ENCODE measurements at regions not wholly inside any gene's neighbourhood (a gene's known extent, or its start where the extent isn't known, plus 50 kb on each side); places are given as distances from the start of the nearest gene placed in this dataset.
"Not testable (repeated sequence)": the region's sequence is repeated elsewhere in the genome, so short reads cannot be mapped to it uniquely, and the experiment has no call there.

DNA sequence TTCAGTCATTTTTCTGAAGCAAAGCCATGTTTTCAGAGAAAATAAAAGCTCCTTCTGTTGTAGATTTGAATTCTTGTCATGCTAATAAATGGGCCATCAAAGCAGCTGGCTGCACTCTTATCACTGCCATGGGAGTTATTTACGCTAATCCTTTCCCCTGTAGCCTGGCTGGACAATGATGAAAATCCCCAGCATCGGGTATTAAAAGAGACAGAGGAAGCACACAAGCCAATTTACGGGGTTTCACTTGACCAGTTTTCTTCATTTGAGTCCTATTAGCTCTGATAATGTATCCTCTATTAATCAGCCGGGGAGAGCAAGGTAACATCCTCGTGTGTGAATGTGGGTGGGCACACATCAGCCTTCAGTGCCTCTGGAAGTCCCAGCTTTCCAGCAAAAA lies 470.2 kb upstream of the API5 start:
- TF ChIP-seq, protein P1, sequence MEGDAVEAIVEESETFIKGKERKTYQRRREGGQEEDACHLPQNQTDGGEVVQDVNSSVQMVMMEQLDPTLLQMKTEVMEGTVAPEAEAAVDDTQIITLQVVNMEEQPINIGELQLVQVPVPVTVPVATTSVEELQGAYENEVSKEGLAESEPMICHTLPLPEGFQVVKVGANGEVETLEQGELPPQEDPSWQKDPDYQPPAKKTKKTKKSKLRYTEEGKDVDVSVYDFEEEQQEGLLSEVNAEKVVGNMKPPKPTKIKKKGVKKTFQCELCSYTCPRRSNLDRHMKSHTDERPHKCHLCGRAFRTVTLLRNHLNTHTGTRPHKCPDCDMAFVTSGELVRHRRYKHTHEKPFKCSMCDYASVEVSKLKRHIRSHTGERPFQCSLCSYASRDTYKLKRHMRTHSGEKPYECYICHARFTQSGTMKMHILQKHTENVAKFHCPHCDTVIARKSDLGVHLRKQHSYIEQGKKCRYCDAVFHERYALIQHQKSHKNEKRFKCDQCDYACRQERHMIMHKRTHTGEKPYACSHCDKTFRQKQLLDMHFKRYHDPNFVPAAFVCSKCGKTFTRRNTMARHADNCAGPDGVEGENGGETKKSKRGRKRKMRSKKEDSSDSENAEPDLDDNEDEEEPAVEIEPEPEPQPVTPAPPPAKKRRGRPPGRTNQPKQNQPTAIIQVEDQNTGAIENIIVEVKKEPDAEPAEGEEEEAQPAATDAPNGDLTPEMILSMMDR (IDR thresholded peaks at IDR 0.05; ENCODE audit: borderline replicate concordance, extremely low read depth, low read length, poor library complexity, severe bottlenecking) = no peak
- no peak for TF ChIP-seq EZH2 (IDR thresholded peaks at IDR 0.05; ENCODE audit: borderline replicate concordance, low read depth, low read length, severe bottlenecking)
- H3K27ac ChIP-seq (ENCODE audit: low read length) = no peak overlapping the region
- H2AFZ ChIP-seq (ENCODE audit: low read depth, low read length) = no peak overlapping the region
- ATAC-seq (ENCODE audit: insufficient read depth, low read depth) (no peak), DNase-seq (no peak)
- H4K20me1 ChIP-seq (ENCODE audit: insufficient read depth, low read length) = no peaks in the 10 kb centered on the region
- H3K36me3 ChIP-seq (ENCODE audit: insufficient read depth, low read length) = no peaks in the 10 kb centered on the region
- H3K27me3 ChIP-seq (ENCODE audit: insufficient read depth, low read length, poor library complexity) = no peaks in the 10 kb centered on the region
- H3K79me2 ChIP-seq (ENCODE audit: insufficient read depth, low read length) = no peaks in the 10 kb centered on the region
- H3K4me2 ChIP-seq (ENCODE audit: insufficient read depth, low read length) = no peak overlapping the region
- H3K9me3 ChIP-seq (ENCODE audit: insufficient read depth, low read length, severe bottlenecking) = no peaks in the 10 kb centered on the region
- no peaks in the 10 kb centered on the region for H3K4me1 ChIP-seq (ENCODE audit: insufficient read depth, low read length)
- H3K4me3 ChIP-seq (ENCODE audit: low read depth in 1 of 2, low read length in 2 of 2) = no peak overlapping the region
- H3K9ac ChIP-seq (ENCODE audit: low read depth, low read length) = no peak overlapping the region

DNA sequence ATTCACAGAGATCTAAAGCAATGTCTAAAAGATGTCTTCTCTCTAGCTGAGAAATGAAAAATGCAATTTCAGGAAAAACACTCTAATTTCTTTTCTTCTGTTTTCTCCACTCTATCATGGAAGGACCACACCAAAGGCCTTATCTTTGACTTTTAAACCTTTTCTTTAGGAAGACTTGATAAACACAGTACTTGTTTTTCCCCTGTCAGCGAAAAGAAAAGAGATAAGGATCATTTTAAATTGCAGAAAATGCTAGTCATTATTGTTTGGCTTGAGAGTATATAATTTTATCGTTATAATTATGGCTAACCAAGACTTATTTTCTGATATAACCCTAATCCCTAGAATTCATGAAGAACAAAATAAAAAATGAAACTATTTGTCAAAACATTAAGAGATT lies 462.4 kb upstream of the API5 start:
- Histone ChIP-seq H3K4me3 (ENCODE audit: low read depth in 1 of 2, low read length in 2 of 2) (no peak overlapping the region), H3K27me3 (ENCODE audit: insufficient read depth, low read length, poor library complexity) (no peaks in the 10 kb centered on the region), H3K36me3 (ENCODE audit: insufficient read depth, low read length) (no peaks in the 10 kb centered on the region), H3K27ac (ENCODE audit: low read length) (no peak overlapping the region), H4K20me1 (ENCODE audit: insufficient read depth, low read length) (no peaks in the 10 kb centered on the region), H2AFZ (ENCODE audit: low read depth, low read length) (no peak overlapping the region), H3K79me2 (ENCODE audit: insufficient read depth, low read length) (no peaks in the 10 kb centered on the region), H3K9me3 (ENCODE audit: insufficient read depth, low read length, severe bottlenecking) (no peaks in the 10 kb centered on the region), H3K4me1 (ENCODE audit: insufficient read depth, low read length) (no peaks in the 10 kb centered on the region), H3K9ac (ENCODE audit: low read depth, low read length) (no peak overlapping the region), H3K4me2 (ENCODE audit: insufficient read depth, low read length) (no peak overlapping the region)
- ATAC-seq (ENCODE audit: insufficient read depth, low read depth) (no peak), DNase-seq (no peak)
- TF ChIP-seq EZH2 (IDR thresholded peaks at IDR 0.05; ENCODE audit: borderline replicate concordance, low read depth, low read length, severe bottlenecking) = no peak
- TF ChIP-seq, protein P1 (IDR thresholded peaks at IDR 0.05; ENCODE audit: borderline replicate concordance, extremely low read depth, low read length, poor library complexity, severe bottlenecking) = no peak

- no peak overlapping the region for H3K4me3 ChIP-seq (ENCODE audit: low read depth in 1 of 2, low read length in 2 of 2)
- no peaks in the 10 kb centered on the region for H3K27me3 ChIP-seq (ENCODE audit: insufficient read depth, low read length, poor library complexity)
- H3K79me2 ChIP-seq (ENCODE audit: insufficient read depth, low read length) = no peaks in the 10 kb centered on the region
- H3K9ac ChIP-seq (ENCODE audit: low read depth, low read length) = no peak overlapping the region
- no peak for DNase-seq
- H4K20me1 ChIP-seq (ENCODE audit: insufficient read depth, low read length) = no peaks in the 10 kb centered on the region
- ATAC-seq (ENCODE audit: insufficient read depth, low read depth) = no peak
- no peak overlapping the region for H3K4me2 ChIP-seq (ENCODE audit: insufficient read depth, low read length)
- H3K9me3 ChIP-seq (ENCODE audit: insufficient read depth, low read length, severe bottlenecking) = no peaks in the 10 kb centered on the region
- no peak overlapping the region for H3K27ac ChIP-seq (ENCODE audit: low read length)
- TF ChIP-seq, protein P1 (IDR thresholded peaks at IDR 0.05; ENCODE audit: borderline replicate concordance, extremely low read depth, low read length, poor library complexity, severe bottlenecking) = no peak
- no peak for TF ChIP-seq EZH2 (IDR thresholded peaks at IDR 0.05; ENCODE audit: borderline replicate concordance, low read depth, low read length, severe bottlenecking)
- no peaks in the 10 kb centered on the region for H3K4me1 ChIP-seq (ENCODE audit: insufficient read depth, low read length)
- H2AFZ ChIP-seq (ENCODE audit: low read depth, low read length) = no peak overlapping the region
- no peaks in the 10 kb centered on the region for H3K36me3 ChIP-seq (ENCODE audit: insufficient read depth, low read length)
These were observed 454.5 kb upstream of the API5 start for GRCh38 chr11:42857344-42857743.

DNA sequence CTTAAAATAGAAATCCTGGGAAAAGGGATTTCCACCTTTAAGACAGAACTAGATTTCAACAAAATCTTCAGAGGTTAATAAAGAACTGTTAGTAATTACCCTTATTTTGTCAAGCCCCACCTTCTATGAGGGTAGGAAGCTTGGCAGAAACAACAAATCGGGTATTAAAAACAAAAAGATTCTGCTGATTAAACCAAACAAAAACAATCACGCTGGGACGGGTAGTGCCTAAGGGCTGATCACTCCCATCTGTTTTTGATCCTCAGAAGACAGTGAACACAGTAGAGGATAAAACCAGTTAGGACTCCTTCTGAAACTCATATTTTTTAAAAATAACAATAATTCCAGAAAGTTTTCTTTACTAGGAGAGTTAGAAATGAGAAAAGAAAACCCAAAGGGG lies 441.3 kb upstream of the API5 start:
- Histone ChIP-seq H3K36me3 (ENCODE audit: insufficient read depth, low read length) (no peaks in the 10 kb centered on the region), H3K27me3 (ENCODE audit: insufficient read depth, low read length, poor library complexity) (no peaks in the 10 kb centered on the region), H3K4me1 (ENCODE audit: insufficient read depth, low read length) (no peaks in the 10 kb centered on the region), H3K4me3 (ENCODE audit: low read depth in 1 of 2, low read length in 2 of 2) (no peak overlapping the region), H3K4me2 (ENCODE audit: insufficient read depth, low read length) (no peak overlapping the region), H4K20me1 (ENCODE audit: insufficient read depth, low read length) (no peaks in the 10 kb centered on the region), H3K9ac (ENCODE audit: low read depth, low read length) (no peak overlapping the region), H3K9me3 (ENCODE audit: insufficient read depth, low read length, severe bottlenecking) (no peaks in the 10 kb centered on the region), H3K27ac (ENCODE audit: low read length) (no peak overlapping the region), H3K79me2 (ENCODE audit: insufficient read depth, low read length) (no peaks in the 10 kb centered on the region), H2AFZ (ENCODE audit: low read depth, low read length) (no peak overlapping the region)
- DNase-seq (no peak), ATAC-seq (ENCODE audit: insufficient read depth, low read depth) (no peak)
- TF ChIP-seq, protein P1 (IDR thresholded peaks at IDR 0.05; ENCODE audit: borderline replicate concordance, extremely low read depth, low read length, poor library complexity, severe bottlenecking) = no peak
- TF ChIP-seq EZH2 (IDR thresholded peaks at IDR 0.05; ENCODE audit: borderline replicate concordance, low read depth, low read length, severe bottlenecking) = no peak

GRCh38 chr11:42873800-42874405 lies 437.9 kb upstream of the API5 start:
- H3K4me2 ChIP-seq (ENCODE audit: insufficient read depth, low read length); H3K9ac ChIP-seq (ENCODE audit: low read depth, low read length); DNase-seq; H2AFZ ChIP-seq (ENCODE audit: low read depth, low read length); H3K79me2 ChIP-seq (ENCODE audit: insufficient read depth, low read length); ATAC-seq (ENCODE audit: insufficient read depth, low read depth); H3K4me1 ChIP-seq (ENCODE audit: insufficient read depth, low read length); H4K20me1 ChIP-seq (ENCODE audit: insufficient read depth, low read length); H3K36me3 ChIP-seq (ENCODE audit: insufficient read depth, low read length); H3K9me3 ChIP-seq (ENCODE audit: insufficient read depth, low read length, severe bottlenecking); H3K27me3 ChIP-seq (ENCODE audit: insufficient read depth, low read length, poor library complexity); H3K4me3 ChIP-seq (ENCODE audit: low read depth in 1 of 2, low read length in 2 of 2); H3K27ac ChIP-seq (ENCODE audit: low read length): not testable (repeated sequence)

Data from DND-41 (cell line).